Fibroblast of lung (primary cell): ENCODE measurements at regions not wholly inside any gene's neighbourhood (a gene's known extent, or its start where the extent isn't known, plus 50 kb on each side); places are given as distances from the start of the nearest gene placed in this dataset.

Experiments used
- DNase-seq, 2 donors: peaks; one replicate each; pipeline versions ENCODE4 v3.0.0 to v3.0.0-alpha.2; 2010; ENCODE audit warnings: low read depth in 2 of 2
- H2AFZ ChIP-seq: 2 replicates; pipeline ENCODE4 v1.5.1; 2012; ENCODE audit warnings: low read length, control low read depth, inconsistent platforms
- H3K27ac ChIP-seq: 2 replicates; pipeline ENCODE4 v1.5.1; 2011; ENCODE audit warnings: low read length, control low read depth; ENCODE audit not compliant: insufficient read depth
- H3K27me3 ChIP-seq: 2 replicates; pipeline ENCODE4 v1.5.1; 2011; ENCODE audit warnings: mild to moderate bottlenecking, low read length; ENCODE audit not compliant: control insufficient read depth, insufficient read depth
- H3K36me3 ChIP-seq: 2 replicates; pipeline ENCODE4 v1.5.1; 2011; ENCODE audit warnings: low read length; ENCODE audit not compliant: control insufficient read depth, insufficient read depth
- H3K4me1 ChIP-seq: 2 replicates; pipeline ENCODE4 v1.5.1; 2011; ENCODE audit warnings: low read length; ENCODE audit not compliant: control insufficient read depth, insufficient read depth; ENCODE audit errors: extremely low read depth
- H3K4me2 ChIP-seq: 2 replicates; pipeline ENCODE4 v1.5.1; 2011; ENCODE audit warnings: low read length, control low read depth; ENCODE audit not compliant: insufficient read depth; ENCODE audit errors: extremely low read depth
- H3K4me3 ChIP-seq, 4 experiments: fragments of 200-600 bp in 1 of 4; sonication (generic) in 1 of 4; replicated peaks in 1 of 4; 2 replicates each; pipeline ENCODE4 v1.5.1; 2011 to 2016; ENCODE audit warnings: low read length in 4 of 4, low read depth in 3 of 4, mild to moderate bottlenecking in 3 of 4, control low read depth in 2 of 4, inconsistent platforms in 1 of 4, mixed read lengths in 1 of 4; ENCODE audit not compliant: insufficient read depth in 1 of 4; ENCODE audit errors: control extremely low read depth in 1 of 4
- H3K79me2 ChIP-seq: 2 replicates; pipeline ENCODE4 v1.5.1; 2012; ENCODE audit warnings: mild to moderate bottlenecking, low read length, inconsistent platforms; ENCODE audit not compliant: control insufficient read depth, insufficient read depth
- H3K9ac ChIP-seq: 2 replicates; pipeline ENCODE4 v1.5.1; 2011; ENCODE audit warnings: mild to moderate bottlenecking, low read length, control low read depth; ENCODE audit not compliant: insufficient read depth
- H3K9me3 ChIP-seq: 2 replicates; pipeline ENCODE4 v1.5.1; 2012; ENCODE audit warnings: low read depth, low read length; ENCODE audit not compliant: control insufficient read depth, insufficient read depth
- H4K20me1 ChIP-seq: 2 replicates; pipeline ENCODE4 v1.5.1; 2011; ENCODE audit warnings: low read length; ENCODE audit not compliant: control insufficient read depth, insufficient read depth; ENCODE audit errors: extremely low read depth
- CTCF ChIP-seq, 2 donors: IDR thresholded peaks in 1 of 2; conservative IDR thresholded peaks in 1 of 2; 1 replicate in 1 of 2; 2 replicates in 1 of 2; pipeline ENCODE4 v1.5.1; 2011 to 2012; ENCODE audit warnings: low read length in 2 of 2, control low read depth in 1 of 2, inconsistent platforms in 1 of 2, low read depth in 1 of 2, mild to moderate bottlenecking in 1 of 2
- EZH2 ChIP-seq: IDR thresholded peaks from 2 replicates; pipeline ENCODE4 v1.5.1; 2012; ENCODE audit warnings: low read length, control low read depth, mild to moderate bottlenecking; ENCODE audit errors: missing control alignments

GRCh38 chr17:56681561-56682266, 88.2 kb downstream of the NOG start:
- no peaks in the 10 kb centered on the region for H3K79me2 ChIP-seq
- H3K9me3 ChIP-seq: no peaks in the 10 kb centered on the region
- no peak overlapping the region for H3K4me3 ChIP-seq
- H3K36me3 ChIP-seq: no peaks in the 10 kb centered on the region
- H3K4me1 ChIP-seq: peaks cover 10% of the 10 kb centered on the region
- peak; percentile 66 to 99 for DNase-seq
- no peak overlapping the region for H2AFZ ChIP-seq
- TF ChIP-seq EZH2 (no peak), CTCF (conservative IDR thresholded peaks at IDR 0.05 in 1 of 2, IDR thresholded peaks at IDR 0.05 in 1 of 2; ENCODE audit: low read depth in 1 of 2, low read length in 2 of 2) (no peak)
- H4K20me1 ChIP-seq: no peaks in the 10 kb centered on the region
- no peaks in the 10 kb centered on the region for H3K27me3 ChIP-seq
- H3K4me2 ChIP-seq: peak overlapping the region; percentile 57
- H3K27ac ChIP-seq: peak overlapping the region; percentile 30
- H3K9ac ChIP-seq: no peak overlapping the region

DNA sequence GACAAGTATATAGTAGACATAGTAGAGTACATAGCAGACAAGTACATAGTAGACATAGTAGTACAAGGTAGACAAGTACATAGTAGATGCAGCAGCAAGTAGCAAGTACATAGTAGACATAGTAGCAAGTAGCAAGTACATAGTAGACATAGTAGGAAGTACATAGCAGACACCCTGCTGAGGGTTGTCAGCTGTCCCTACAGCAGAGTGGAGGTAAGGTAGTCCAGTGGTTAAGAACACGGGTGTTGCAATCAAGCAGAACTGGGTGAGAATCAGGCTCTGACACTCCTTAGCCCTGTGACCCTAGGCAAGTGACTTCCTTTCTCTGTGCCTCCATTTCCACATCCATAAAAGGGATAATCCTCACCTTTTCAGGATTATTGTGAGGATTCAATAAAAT, 94.7 kb downstream of the NOG start:
- DNase-seq: no peak
- H3K4me1 ChIP-seq: no peaks in the 10 kb centered on the region
- H4K20me1 ChIP-seq: no peaks in the 10 kb centered on the region
- H3K27ac ChIP-seq: no peak overlapping the region
- H3K36me3 ChIP-seq: no peaks in the 10 kb centered on the region
- no peak overlapping the region for H3K4me3 ChIP-seq
- H2AFZ ChIP-seq: no peak overlapping the region
- H3K27me3 ChIP-seq: no peaks in the 10 kb centered on the region
- TF ChIP-seq EZH2 (no peak), CTCF (conservative IDR thresholded peaks at IDR 0.05 in 1 of 2, IDR thresholded peaks at IDR 0.05 in 1 of 2; ENCODE audit: low read depth in 1 of 2, low read length in 2 of 2) (no peak)
- H3K9ac ChIP-seq: no peak overlapping the region
- no peaks in the 10 kb centered on the region for H3K79me2 ChIP-seq
- H3K4me2 ChIP-seq: no peak overlapping the region
- H3K9me3 ChIP-seq: no peaks in the 10 kb centered on the region

DNA sequence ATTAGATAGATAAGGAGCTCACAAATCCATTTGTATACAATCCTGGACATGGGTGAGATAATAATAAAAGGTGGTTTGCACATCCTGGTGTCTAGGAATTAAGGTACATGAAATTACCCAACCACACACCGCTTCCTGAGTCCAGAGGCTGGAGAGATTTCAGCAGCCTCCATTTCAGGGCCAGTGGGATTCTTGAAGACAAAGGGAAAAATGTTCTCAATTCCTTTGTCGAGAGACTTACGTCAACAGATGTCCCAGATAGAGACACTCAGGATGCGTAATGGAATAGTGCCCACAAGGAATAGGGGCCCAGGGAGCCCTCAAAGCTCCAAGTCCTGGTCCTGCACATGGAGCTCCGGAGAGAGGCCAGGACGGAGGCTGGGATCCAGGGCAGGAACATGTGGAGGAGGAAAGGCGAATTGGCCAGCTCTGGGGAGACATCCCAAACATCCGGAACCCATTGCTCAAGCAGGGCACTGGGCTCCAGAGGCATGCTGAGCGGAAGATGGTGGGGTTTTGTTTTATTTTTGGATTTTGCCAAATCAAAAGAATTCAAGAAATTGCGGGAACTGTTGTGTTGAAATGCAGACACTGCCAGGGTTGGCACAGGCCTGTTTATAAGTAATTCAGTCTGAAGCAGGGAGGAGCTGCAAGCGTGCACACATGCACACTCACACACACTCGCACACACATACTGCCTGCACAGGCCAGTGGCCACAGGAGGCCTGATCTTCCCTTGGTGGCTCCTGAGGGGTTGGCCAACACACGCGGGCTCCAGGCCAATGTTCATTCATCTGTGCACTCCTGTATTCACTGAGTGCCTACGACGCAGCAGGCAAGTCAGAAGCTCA, 97.2 kb downstream of the NOG start:
- no peaks in the 10 kb centered on the region for H3K4me1 ChIP-seq
- no peaks in the 10 kb centered on the region for H3K36me3 ChIP-seq
- no peaks in the 10 kb centered on the region for H3K79me2 ChIP-seq
- H3K9me3 ChIP-seq: no peaks in the 10 kb centered on the region
- H3K9ac ChIP-seq: no peak overlapping the region
- H3K4me3 ChIP-seq: no peak overlapping the region
- no peak overlapping the region for H2AFZ ChIP-seq
- no peak overlapping the region for H3K27ac ChIP-seq
- H3K4me2 ChIP-seq: no peak overlapping the region
- DNase-seq: no peak
- H4K20me1 ChIP-seq: no peaks in the 10 kb centered on the region
- no peaks in the 10 kb centered on the region for H3K27me3 ChIP-seq
- TF ChIP-seq EZH2 (no peak), CTCF (conservative IDR thresholded peaks at IDR 0.05 in 1 of 2, IDR thresholded peaks at IDR 0.05 in 1 of 2; ENCODE audit: low read depth in 1 of 2, low read length in 2 of 2) (no peak)
